Keratinocyte (primary cell): ENCODE measurements at regions not wholly inside any gene's neighbourhood (a gene's known extent, or its start where the extent isn't known, plus 50 kb on each side); places are given as distances from the start of the nearest gene placed in this dataset.

ENCODE experiments used
- EZH2 ChIP-seq: IDR thresholded peaks from one replicate; pipeline ENCODE4 v1.6.1; 2012; ENCODE audit warnings: inconsistent platforms, mild to moderate bottlenecking, low read length, moderate library complexity
- TF ChIP-seq, protein P1 (sequence below), 3 experiments: IDR thresholded peaks in 1 of 3; conservative IDR thresholded peaks in 1 of 3; optimal IDR thresholded peaks in 1 of 3; 2 replicates in 2 of 3; 3 replicates in 1 of 3; pipeline versions ENCODE3 to v1.5.1; 2011; ENCODE audit warnings: low read length in 3 of 3, mild to moderate bottlenecking in 3 of 3, moderate library complexity in 2 of 3, control low read depth in 1 of 3, inconsistent platforms in 1 of 3; ENCODE audit not compliant: insufficient read depth in 2 of 3; ENCODE audit errors: extremely low read depth in 1 of 3

DNA sequence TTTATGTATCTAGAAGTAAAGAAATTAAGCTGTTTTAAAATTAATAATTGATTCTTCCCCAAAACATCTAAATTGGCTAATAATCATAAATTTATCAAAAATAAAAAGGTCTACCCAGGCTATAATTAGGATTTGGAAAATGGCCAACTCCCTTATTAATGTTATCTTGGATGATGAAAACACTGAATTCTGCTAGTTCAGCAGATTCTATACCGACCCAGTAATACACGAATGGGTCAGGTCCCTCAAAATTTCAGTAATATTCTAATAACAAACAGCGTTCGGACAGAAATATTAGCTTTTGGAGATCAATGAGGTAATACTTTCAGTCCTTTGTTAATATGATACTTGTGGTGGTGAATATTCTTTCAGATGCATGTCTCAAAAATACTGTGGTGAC lies 360.7 kb upstream of the MGMT start:
- TF ChIP-seq, protein P1, sequence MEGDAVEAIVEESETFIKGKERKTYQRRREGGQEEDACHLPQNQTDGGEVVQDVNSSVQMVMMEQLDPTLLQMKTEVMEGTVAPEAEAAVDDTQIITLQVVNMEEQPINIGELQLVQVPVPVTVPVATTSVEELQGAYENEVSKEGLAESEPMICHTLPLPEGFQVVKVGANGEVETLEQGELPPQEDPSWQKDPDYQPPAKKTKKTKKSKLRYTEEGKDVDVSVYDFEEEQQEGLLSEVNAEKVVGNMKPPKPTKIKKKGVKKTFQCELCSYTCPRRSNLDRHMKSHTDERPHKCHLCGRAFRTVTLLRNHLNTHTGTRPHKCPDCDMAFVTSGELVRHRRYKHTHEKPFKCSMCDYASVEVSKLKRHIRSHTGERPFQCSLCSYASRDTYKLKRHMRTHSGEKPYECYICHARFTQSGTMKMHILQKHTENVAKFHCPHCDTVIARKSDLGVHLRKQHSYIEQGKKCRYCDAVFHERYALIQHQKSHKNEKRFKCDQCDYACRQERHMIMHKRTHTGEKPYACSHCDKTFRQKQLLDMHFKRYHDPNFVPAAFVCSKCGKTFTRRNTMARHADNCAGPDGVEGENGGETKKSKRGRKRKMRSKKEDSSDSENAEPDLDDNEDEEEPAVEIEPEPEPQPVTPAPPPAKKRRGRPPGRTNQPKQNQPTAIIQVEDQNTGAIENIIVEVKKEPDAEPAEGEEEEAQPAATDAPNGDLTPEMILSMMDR (optimal IDR thresholded peaks at IDR 0.05 in 1 of 3, IDR thresholded peaks at IDR 0.05 in 1 of 3, conservative IDR thresholded peaks at IDR 0.05 in 1 of 3; ENCODE audit: extremely low read depth in 1 of 3, insufficient read depth in 2 of 3, low read length in 3 of 3), result no peak
- TF ChIP-seq EZH2, result no peak
